PC-3 (cell line): ENCODE measurements at regions not wholly inside any gene's neighbourhood (a gene's known extent, or its start where the extent isn't known, plus 50 kb on each side); places are given as distances from the start of the nearest gene placed in this dataset.
A peak's percentile ranks its signal among the peaks of the same experiment; 100 is the strongest.

ENCODE experiments used
- ATAC-seq: fragments of 200-7000 bp; cut with Tn5 transposase; 2 replicates; pipeline ENCODE4 v1.9.1; 2020; ENCODE audit warnings: mild to moderate bottlenecking, moderate library complexity
- BruUV-seq: library from RNA; stranded (reverse); fragments of 400-500 nt; replicated peaks from 2 replicates; lab custom pipeline; 2021; lab: Mats Ljungman, UMichigan
- CTCF ChIA-PET: fragments of 300-600 bp; sonication (Branson Sonifier 250); formaldehyde crosslinking; loops from one replicate; lab custom pipeline; 2022; ENCODE audit warnings: antibody characterized with exemption; lab: Charles Lee
- POLR2A ChIA-PET: fragments of 300-600 bp; sonication (Branson Sonifier 250); formaldehyde crosslinking; loops from one replicate; lab custom pipeline; 2022; ENCODE audit warnings: antibody characterized with exemption; ENCODE audit not compliant: unreplicated experiment; lab: Charles Lee
- DNase-seq: peaks from one replicate; pipeline ENCODE4 v3.0.0-alpha.2; 2015
- H2AFZ ChIP-seq: fragments of 300-600 bp; sonication (generic); 2 replicates; pipeline ENCODE4 v1.6.0; 2016; ENCODE audit warnings: antibody characterized with exemption, low read length
- H3F3A ChIP-seq: fragments of 300-600 bp; sonication (generic); one replicate; pipeline ENCODE4 v1.6.0; 2017; ENCODE audit warnings: antibody characterized with exemption, low read length, control low read depth, mild to moderate bottlenecking; ENCODE audit not compliant: unreplicated experiment
- H3K27ac ChIP-seq: fragments of 300-600 bp; sonication (generic); 2 replicates; pipeline ENCODE4 v1.5.1; 2016; ENCODE audit warnings: mild to moderate bottlenecking, low read length
- H3K27me3 ChIP-seq: fragments of 300-600 bp; sonication (generic); 2 replicates; pipeline ENCODE4 v1.6.1; 2016; ENCODE audit warnings: low read length, mixed read lengths
- H3K36me3 ChIP-seq: fragments of 300-600 bp; sonication (generic); 2 replicates; pipeline ENCODE4 v1.6.1; 2016; ENCODE audit warnings: low read depth, mixed run types, low read length, mixed read lengths
- H3K4me1 ChIP-seq: fragments of 300-600 bp; sonication (generic); 2 replicates; pipeline ENCODE4 v1.5.1; 2016; ENCODE audit warnings: low read length; ENCODE audit not compliant: insufficient read depth
- H3K4me2 ChIP-seq: fragments of 300-600 bp; sonication (generic); 2 replicates; pipeline ENCODE4 v1.6.0; 2016; ENCODE audit warnings: low read length
- H3K4me3 ChIP-seq: fragments of 300-600 bp; sonication (generic); 2 replicates; pipeline ENCODE4 v1.5.1; 2016; ENCODE audit warnings: mild to moderate bottlenecking, low read length, mixed read lengths
- H3K79me2 ChIP-seq: fragments of 300-600 bp; sonication (generic); 2 replicates; pipeline ENCODE4 v1.6.1; 2017; ENCODE audit warnings: low read length, mixed read lengths
- H3K9ac ChIP-seq: fragments of 300-600 bp; sonication (generic); 2 replicates; pipeline ENCODE4 v1.6.0; 2016; ENCODE audit warnings: mild to moderate bottlenecking, low read length
- H3K9me2 ChIP-seq: fragments of 300-600 bp; sonication (generic); replicated peaks from 2 replicates; pipeline ENCODE4 v1.6.1; 2016; ENCODE audit warnings: mixed run types, low read length, mixed read lengths
- H3K9me3 ChIP-seq: fragments of 300-600 bp; sonication (generic); 2 replicates; pipeline ENCODE4 v1.6.1; 2016; ENCODE audit warnings: low read length, mixed read lengths
- H4K20me1 ChIP-seq: fragments of 300-600 bp; sonication (generic); 2 replicates; pipeline ENCODE4 v1.6.1; 2016; ENCODE audit warnings: low read length, mixed read lengths
- EZH2 ChIP-seq: fragments of 300-600 bp; sonication (generic); IDR thresholded peaks from one replicate; pipeline ENCODE4 v1.6.1; 2017; ENCODE audit warnings: antibody characterized with exemption, mild to moderate bottlenecking, low read length; ENCODE audit not compliant: unreplicated experiment
- EZH2phosphoT487 ChIP-seq: fragments of 300-600 bp; sonication (generic); IDR thresholded peaks from 2 replicates; pipeline ENCODE4 v1.6.1; 2018; ENCODE audit warnings: mild to moderate bottlenecking, antibody characterized with exemption, low read length, borderline replicate concordance
- intact Hi-C: fragments of 100-400 bp; cut with micrococcal nuclease; formaldehyde crosslinking; loops from 2 replicates; pipeline ENCODE4 v1.9.0; 2023
- TF ChIP-seq, protein P1 (sequence below): fragments of 300-600 bp; sonication (generic); conservative IDR thresholded peaks from 2 replicates; pipeline ENCODE4 v1.5.1; 2017; ENCODE audit warnings: antibody characterized with exemption, low read depth, mild to moderate bottlenecking, low read length

DNA sequence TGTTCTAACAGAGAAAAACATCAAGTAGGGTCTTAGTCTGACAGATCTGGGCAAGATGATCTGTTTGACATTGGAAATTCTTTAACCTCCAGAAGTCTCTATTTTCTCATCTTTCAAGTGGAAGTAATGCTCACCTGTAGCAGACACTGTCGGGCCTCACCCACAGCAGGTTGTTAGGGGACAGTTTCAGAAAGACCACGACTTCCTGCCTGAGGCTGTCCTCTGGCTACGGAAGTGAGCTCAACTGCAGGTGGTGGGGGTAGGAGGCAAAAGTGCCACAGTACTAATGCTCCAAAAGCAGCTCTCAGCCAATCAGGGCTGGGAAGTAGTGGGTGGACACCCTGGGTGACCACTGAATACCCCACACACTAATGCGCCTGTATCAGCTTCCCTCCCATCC lies 111.4 kb upstream of the TOPAZ1 start:
- no TSS peak for BruUV-seq
- TF ChIP-seq, protein P1, sequence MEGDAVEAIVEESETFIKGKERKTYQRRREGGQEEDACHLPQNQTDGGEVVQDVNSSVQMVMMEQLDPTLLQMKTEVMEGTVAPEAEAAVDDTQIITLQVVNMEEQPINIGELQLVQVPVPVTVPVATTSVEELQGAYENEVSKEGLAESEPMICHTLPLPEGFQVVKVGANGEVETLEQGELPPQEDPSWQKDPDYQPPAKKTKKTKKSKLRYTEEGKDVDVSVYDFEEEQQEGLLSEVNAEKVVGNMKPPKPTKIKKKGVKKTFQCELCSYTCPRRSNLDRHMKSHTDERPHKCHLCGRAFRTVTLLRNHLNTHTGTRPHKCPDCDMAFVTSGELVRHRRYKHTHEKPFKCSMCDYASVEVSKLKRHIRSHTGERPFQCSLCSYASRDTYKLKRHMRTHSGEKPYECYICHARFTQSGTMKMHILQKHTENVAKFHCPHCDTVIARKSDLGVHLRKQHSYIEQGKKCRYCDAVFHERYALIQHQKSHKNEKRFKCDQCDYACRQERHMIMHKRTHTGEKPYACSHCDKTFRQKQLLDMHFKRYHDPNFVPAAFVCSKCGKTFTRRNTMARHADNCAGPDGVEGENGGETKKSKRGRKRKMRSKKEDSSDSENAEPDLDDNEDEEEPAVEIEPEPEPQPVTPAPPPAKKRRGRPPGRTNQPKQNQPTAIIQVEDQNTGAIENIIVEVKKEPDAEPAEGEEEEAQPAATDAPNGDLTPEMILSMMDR, result no peak
- TF ChIP-seq EZH2phosphoT487, result no peak
- no peak for TF ChIP-seq EZH2
- H3K27me3 ChIP-seq, result no peaks in the 10 kb centered on the region
- no peak overlapping the region for H2AFZ ChIP-seq
- DNase-seq (no peak), ATAC-seq (no peak)
- no peaks in the 10 kb centered on the region for H3K9me3 ChIP-seq
- no peaks in the 10 kb centered on the region for H3K79me2 ChIP-seq
- H3K27ac ChIP-seq, result no peak overlapping the region
- intact Hi-C loops, result no loop called here
- no peaks in the 10 kb centered on the region for H3K4me1 ChIP-seq
- no peaks in the 10 kb centered on the region for H4K20me1 ChIP-seq
- H3K9me2 ChIP-seq, result no peaks in the 10 kb centered on the region
- H3K4me3 ChIP-seq, result no peak overlapping the region
- no peak overlapping the region for H3K9ac ChIP-seq
- ChIA-PET CTCF (no interaction called here), POLR2A (no interaction called here)
- no peaks in the 10 kb centered on the region for H3F3A ChIP-seq
- no peaks in the 10 kb centered on the region for H3K36me3 ChIP-seq
- H3K4me2 ChIP-seq, result no peak overlapping the region

DNA sequence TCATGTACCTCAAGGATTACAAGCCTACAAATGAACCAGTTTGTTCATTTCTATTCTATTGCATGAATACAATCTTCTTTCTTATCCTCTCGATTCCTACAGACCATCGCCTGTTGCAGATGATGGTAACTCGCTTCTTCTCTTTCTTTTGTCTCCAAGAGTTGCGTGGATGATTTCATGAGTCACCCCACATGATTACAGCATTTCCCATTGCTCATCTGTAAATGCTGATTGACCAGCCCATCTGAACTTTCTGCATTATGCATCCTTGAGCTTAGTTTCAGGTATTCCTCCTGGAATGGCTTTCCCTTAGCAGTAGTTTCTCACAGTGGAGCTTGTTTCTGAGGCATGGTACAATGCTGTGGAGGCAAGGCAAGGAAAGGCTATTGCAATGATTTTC lies 109.6 kb upstream of the TOPAZ1 start:
- Histone ChIP-seq H3K9me2 (no peaks in the 10 kb centered on the region), H3K9ac (no peak overlapping the region), H3K36me3 (no peaks in the 10 kb centered on the region), H3K4me1 (no peaks in the 10 kb centered on the region), H3K79me2 (no peaks in the 10 kb centered on the region), H3K27ac (no peak overlapping the region), H4K20me1 (no peaks in the 10 kb centered on the region), H3K9me3 (no peaks in the 10 kb centered on the region), H3K27me3 (no peaks in the 10 kb centered on the region), H2AFZ (no peak overlapping the region), H3F3A (no peaks in the 10 kb centered on the region), H3K4me2 (no peak overlapping the region), H3K4me3 (no peak overlapping the region)
- TF ChIP-seq EZH2phosphoT487 (no peak), EZH2 (no peak)
- TF ChIP-seq, protein P1, result no peak
- DNase-seq, result peak; percentile 48
- ChIA-PET POLR2A (no interaction called here), CTCF (no interaction called here)
- no peak for ATAC-seq
- intact Hi-C loops, result no loop called here
- BruUV-seq, result no TSS peak

DNA sequence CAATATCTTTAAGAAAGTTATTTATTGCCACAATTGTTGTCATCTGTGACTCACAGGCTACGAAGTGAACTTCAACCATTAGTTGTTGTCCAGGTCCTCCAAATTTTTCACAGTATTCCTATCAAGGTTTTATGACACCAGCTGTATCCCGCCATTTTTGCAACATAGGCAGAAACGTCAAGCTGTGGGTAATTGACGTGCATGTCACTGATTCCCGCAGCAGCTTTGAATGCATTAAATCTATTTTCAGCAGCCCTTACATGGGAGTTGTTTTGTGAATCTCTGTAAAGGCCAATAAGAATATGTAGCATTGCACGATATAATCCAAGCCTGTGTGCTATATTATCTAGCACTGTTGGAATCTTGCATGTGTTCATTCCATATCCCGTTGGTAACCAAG lies 109.1 kb upstream of the TOPAZ1 start:
- Histone ChIP-seq H2AFZ (no peak overlapping the region), H3K4me1 (no peaks in the 10 kb centered on the region), H3K27me3 (no peaks in the 10 kb centered on the region), H3K9me3 (no peaks in the 10 kb centered on the region), H4K20me1 (no peaks in the 10 kb centered on the region), H3K79me2 (no peaks in the 10 kb centered on the region), H3F3A (no peaks in the 10 kb centered on the region), H3K36me3 (no peaks in the 10 kb centered on the region), H3K4me2 (no peak overlapping the region), H3K4me3 (no peak overlapping the region), H3K27ac (no peak overlapping the region), H3K9me2 (no peaks in the 10 kb centered on the region), H3K9ac (no peak overlapping the region)
- TF ChIP-seq, protein P1, result no peak
- no peak for TF ChIP-seq EZH2
- no peak for TF ChIP-seq EZH2phosphoT487
- POLR2A ChIA-PET, result no interaction called here
- ATAC-seq (no peak), DNase-seq (no peak)
- BruUV-seq, result no TSS peak
- intact Hi-C loops, result no loop called here
- CTCF ChIA-PET, result interaction anchor here (0.6 kb wide), 1 partner anchor 54 kb away, joined by 3 read pairs; no protein-coding TSS in a partner anchor
